Activated CD8-positive, alpha-beta T cell treated with anti-CD3 and anti-CD28 coated beads, Interleukin-2, amount 10 ng/mL, durations not matched to agents 7 days and 5 days (primary cell): ENCODE measurements at regions not wholly inside any gene's neighbourhood (a gene's known extent, or its start where the extent isn't known, plus 50 kb on each side); places are given as distances from the start of the nearest gene placed in this dataset.
A peak's percentile ranks its signal among the peaks of the same experiment; 100 is the strongest.
"Not testable (repeated sequence)": the region's sequence is repeated elsewhere in the genome, so short reads cannot be mapped to it uniquely, and the experiment has no call there.

Experiments used
- ATAC-seq: fragments of 150-1000 bp; cut with Tn5 transposase; one replicate; pipeline ENCODE4 v1.10.0; 2021; ENCODE audit warnings: moderate library complexity
- CTCF ChIA-PET: fragments of 350-600 bp; sonication (Branson Sonifier 250); formaldehyde crosslinking; loops from one replicate; lab custom pipeline; 2021; ENCODE audit warnings: antibody characterized with exemption; lab: Charles Lee
- POLR2A ChIA-PET: fragments of 350-600 bp; sonication (Branson Sonifier 250); formaldehyde crosslinking; loops from one replicate; lab custom pipeline; 2021; ENCODE audit warnings: antibody characterized with exemption; lab: Charles Lee
- DNase-seq: peaks from one replicate; pipeline ENCODE4 v3.0.0-alpha.2; 2020
- H3K27ac Mint-ChIP-seq: one replicate; pipeline ENCODE4 v1.8.0; 2021; ENCODE audit warnings: mild to moderate bottlenecking, mixed read lengths
- H3K27me3 Mint-ChIP-seq: one replicate; pipeline ENCODE4 v1.8.0; 2021; ENCODE audit warnings: low read depth, mixed read lengths
- H3K36me3 Mint-ChIP-seq: one replicate; pipeline ENCODE4 v1.8.0; 2021; ENCODE audit warnings: low read depth, mixed read lengths
- H3K4me1 Mint-ChIP-seq: one replicate; pipeline ENCODE4 v1.8.0; 2021; ENCODE audit warnings: low read depth, mixed read lengths
- H3K4me3 Mint-ChIP-seq: one replicate; pipeline ENCODE4 v1.8.0; 2021; ENCODE audit warnings: mild to moderate bottlenecking, mixed read lengths
- H3K9me3 Mint-ChIP-seq: one replicate; pipeline ENCODE4 v1.8.0; 2022; ENCODE audit warnings: mixed read lengths; ENCODE audit not compliant: insufficient read depth

DNA sequence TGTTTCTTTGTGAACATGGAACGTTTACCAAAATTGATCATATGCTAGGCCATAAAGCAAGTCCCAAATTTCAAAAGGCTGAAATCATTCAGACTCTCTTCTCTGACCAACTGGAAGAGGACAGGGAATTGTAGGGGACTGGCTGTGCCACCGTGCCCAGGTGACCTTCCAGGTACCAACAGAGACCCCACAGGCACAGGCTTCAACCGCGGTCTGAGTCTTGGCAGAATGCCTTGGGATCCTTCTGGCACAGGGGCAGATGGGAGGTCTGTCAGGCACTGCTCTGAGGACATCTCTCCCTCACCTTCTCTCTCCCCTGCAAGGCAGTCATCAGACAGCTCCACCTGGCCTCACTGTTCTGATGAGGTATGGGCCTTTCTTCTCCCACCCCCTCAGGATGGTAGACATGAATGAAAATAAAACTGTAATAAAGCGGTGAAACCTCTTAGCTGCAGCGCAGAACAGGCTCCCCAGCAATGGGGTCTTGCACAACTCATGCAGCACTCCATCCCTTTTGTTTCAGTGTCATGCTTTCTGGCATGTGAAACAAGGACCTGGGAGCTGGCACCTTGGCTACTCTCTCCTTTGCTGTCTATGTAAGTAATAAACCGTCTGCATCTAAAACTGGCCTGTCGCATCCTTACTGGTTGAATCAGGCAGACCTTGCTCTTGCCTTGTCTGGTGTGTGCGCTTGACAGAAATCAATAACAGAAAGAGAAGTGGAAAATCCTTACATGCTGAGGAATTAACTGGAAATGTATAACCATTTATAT is 289.2 kb downstream of the KLF13 start:
- Mint-ChIP-seq H3K27me3 (peaks cover 10% of the 10 kb centered on the region), H3K9me3 (no peaks in the 10 kb centered on the region), H3K36me3 (no peaks in the 10 kb centered on the region), H3K4me3 (no peak overlapping the region), H3K27ac (no peak overlapping the region), H3K4me1 (no peaks in the 10 kb centered on the region)
- DNase-seq (no peak), ATAC-seq (no peak)
- POLR2A ChIA-PET: interaction anchor here (0.7 kb wide), 1 partner anchor 1127 kb away, joined by 3 read pairs; no protein-coding TSS in a partner anchor
- CTCF ChIA-PET: no interaction called here

DNA sequence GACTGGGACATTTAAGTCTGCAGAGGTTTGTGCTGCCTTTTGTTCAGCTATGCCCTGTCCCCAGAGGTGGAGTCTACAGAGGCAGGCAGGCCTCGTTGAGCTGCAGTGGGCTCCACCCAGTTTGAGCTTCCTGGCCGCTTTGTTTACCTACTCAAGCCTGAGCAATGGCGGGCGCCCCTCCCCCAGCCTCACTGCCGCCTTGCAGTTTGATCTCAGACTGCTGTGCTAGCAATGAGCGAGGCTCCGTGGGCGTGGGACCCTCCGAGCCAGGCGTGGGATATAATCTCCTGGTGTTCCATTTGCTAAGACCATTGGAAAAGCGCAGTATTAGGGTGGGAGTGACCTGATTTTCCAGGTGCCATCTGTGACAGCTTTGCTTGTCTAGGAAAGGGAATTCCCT is 296.7 kb downstream of the KLF13 start:
- H3K9me3 Mint-ChIP-seq, H3K27ac Mint-ChIP-seq, ATAC-seq, H3K4me1 Mint-ChIP-seq, H3K4me3 Mint-ChIP-seq, H3K27me3 Mint-ChIP-seq, H3K36me3 Mint-ChIP-seq, DNase-seq, POLR2A ChIA-PET, CTCF ChIA-PET: not testable (repeated sequence)

DNA sequence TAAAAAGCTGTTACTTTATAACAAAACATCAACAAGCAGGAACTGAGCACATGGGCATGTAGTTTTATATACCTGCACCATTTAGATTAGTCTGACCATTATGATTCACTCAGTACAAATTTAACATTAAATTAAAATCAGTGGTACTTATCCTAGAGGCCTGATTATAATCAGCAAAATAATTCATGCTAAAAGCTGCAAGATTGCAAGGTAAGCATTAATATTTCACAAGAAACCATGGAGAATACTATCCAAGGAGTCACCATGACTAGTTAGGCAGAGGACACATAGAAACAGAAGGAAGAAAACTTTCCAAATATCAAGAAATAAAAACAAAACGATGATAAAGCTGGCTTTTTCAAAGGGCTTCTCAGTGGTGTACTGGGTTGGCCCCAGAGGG is 297.5 kb downstream of the KLF13 start:
- H3K4me3 Mint-ChIP-seq, H3K36me3 Mint-ChIP-seq, POLR2A ChIA-PET, CTCF ChIA-PET, H3K27me3 Mint-ChIP-seq, DNase-seq, H3K9me3 Mint-ChIP-seq, ATAC-seq, H3K27ac Mint-ChIP-seq, H3K4me1 Mint-ChIP-seq: not testable (repeated sequence)

DNA sequence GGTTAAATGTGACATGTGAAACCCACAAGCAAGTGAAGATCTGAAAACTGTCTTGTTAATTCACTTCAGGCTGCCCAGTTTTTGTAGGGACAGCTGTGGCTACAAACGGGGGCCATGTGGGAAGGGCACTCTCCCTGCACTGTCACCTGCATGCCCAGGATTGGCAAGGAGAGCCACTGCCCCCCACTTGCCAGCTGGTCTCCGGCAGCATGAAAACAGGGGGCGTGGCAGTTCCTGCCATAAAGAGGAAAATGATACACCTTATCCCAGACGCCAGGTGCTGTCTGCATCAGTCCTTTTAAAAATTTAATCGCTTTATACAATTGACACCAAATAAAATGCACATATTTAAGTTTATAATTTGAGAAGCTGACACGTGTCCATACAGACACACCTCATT is 309.1 kb downstream of the KLF13 start:
- POLR2A ChIA-PET, H3K27ac Mint-ChIP-seq, CTCF ChIA-PET, H3K4me1 Mint-ChIP-seq, H3K9me3 Mint-ChIP-seq, H3K4me3 Mint-ChIP-seq, ATAC-seq, DNase-seq, H3K36me3 Mint-ChIP-seq, H3K27me3 Mint-ChIP-seq: not testable (repeated sequence)

DNA sequence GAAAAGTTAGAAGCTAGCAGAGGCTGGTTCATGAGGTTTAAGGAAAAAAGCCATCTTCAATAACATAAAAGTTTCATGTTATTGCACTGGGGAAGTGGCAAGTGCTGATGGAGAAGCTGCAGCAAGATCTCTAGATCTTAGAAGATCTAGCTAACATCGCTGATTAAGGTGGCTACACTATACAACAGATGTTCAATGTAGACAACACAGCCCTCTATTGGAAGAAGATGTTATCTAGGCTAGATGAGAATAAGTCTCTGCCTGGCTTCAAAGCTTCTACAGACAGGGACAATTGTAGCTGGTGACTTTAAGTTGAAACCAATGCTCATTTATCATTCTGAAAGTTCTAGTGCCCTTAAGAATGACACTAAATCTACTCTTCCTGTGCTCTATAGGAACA is 310.3 kb downstream of the KLF13 start:
- H3K27ac Mint-ChIP-seq, POLR2A ChIA-PET, CTCF ChIA-PET, H3K36me3 Mint-ChIP-seq, H3K4me3 Mint-ChIP-seq, H3K9me3 Mint-ChIP-seq, ATAC-seq, H3K4me1 Mint-ChIP-seq, DNase-seq: not testable (repeated sequence)
- peaks cover 10% of the 10 kb centered on the region for H3K27me3 Mint-ChIP-seq

DNA sequence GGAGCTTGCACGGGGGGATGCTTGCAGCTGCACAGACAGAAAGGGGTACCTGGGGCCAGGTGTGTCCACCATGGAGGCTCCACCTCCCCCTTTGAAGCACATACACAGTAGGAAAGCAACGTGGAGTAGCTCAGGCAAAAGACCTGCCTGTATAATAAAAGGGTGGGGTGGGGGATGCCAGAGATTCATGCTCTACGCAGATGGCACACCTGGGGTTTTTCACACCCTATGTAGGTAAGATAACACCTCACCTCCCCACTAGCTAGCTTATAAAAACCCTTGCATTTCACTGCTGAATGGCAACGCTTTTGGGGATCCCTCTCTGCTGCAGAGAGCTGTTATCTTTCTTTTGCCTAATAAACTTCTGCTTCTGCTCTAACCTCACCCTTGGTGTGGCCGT is 317.3 kb downstream of the KLF13 start:
- CTCF ChIA-PET, H3K4me1 Mint-ChIP-seq, H3K27ac Mint-ChIP-seq, H3K36me3 Mint-ChIP-seq, DNase-seq, POLR2A ChIA-PET, ATAC-seq, H3K9me3 Mint-ChIP-seq, H3K4me3 Mint-ChIP-seq: not testable (repeated sequence)
- peaks cover 18% of the 10 kb centered on the region for H3K27me3 Mint-ChIP-seq

DNA sequence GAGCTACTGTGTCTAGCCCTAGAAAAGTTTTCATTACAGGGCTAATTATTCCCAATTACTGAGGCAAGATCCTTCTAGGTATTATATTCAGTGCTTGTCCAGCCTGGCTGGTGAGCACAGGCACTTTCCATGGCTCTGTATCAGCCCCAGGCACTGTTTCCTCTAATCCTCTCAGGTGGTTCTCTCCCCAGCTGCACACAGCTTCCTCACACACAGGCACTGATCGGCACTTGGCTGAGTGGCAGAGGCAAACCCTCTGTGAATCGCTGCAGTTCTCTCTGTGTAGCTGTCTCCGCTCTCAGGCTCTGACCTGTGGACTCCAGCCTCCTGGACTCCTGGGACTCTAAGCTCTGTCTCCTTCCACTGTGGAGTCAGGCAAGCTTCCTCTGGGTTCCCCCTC is 318.1 kb downstream of the KLF13 start:
- CTCF ChIA-PET, ATAC-seq, H3K9me3 Mint-ChIP-seq, POLR2A ChIA-PET, DNase-seq, H3K4me3 Mint-ChIP-seq, H3K36me3 Mint-ChIP-seq, H3K4me1 Mint-ChIP-seq, H3K27ac Mint-ChIP-seq: not testable (repeated sequence)
- H3K27me3 Mint-ChIP-seq: peaks cover 21% of the 10 kb centered on the region

DNA sequence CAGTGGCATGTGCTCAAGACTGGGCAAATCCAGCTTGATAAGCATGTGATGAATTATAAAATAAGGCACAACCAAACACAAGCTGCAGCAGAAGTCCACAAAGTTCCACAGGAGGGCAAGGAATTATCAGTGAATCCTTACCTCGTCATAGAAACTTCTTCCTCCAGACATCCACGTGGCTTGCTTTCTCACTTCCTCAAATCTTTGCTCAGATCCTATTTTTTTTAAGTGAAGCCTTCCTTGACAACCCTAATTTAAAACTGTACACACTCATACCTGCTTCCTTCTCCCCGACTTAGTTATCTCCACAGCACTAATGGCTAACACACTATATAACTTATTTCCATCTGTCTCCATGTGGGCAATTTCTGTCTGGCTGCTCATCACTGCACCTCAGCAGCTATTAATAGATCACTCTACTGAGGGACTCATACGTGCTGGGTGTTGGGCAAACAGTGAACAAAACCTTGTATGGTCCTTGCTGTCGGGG is 320.7 kb downstream of the KLF13 start:
- DNase-seq, H3K9me3 Mint-ChIP-seq, POLR2A ChIA-PET, H3K27ac Mint-ChIP-seq, H3K36me3 Mint-ChIP-seq, H3K4me1 Mint-ChIP-seq, ATAC-seq, H3K4me3 Mint-ChIP-seq, CTCF ChIA-PET: not testable (repeated sequence)
- peaks cover 14% of the 10 kb centered on the region for H3K27me3 Mint-ChIP-seq

DNA sequence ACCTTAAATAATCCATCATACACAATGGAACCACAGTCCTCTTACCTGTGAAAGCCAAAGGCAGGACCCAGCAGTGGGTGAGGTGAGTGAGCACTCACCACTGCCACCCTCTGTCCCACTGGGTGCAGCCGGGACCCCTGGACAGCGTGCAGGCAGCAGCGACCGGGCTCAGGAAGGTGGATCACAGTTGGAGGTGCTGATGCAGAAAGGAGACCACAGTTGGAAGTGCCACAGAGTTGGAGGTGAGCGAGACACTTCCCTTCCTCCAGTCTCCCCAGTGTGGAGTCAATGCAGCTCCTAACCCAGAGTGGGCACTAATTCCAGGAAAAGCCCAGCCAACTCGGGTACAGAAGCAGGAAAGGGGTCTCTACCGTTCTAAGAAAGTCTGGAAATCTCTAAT is 323.0 kb downstream of the KLF13 start:
- CTCF ChIA-PET, H3K9me3 Mint-ChIP-seq, H3K4me1 Mint-ChIP-seq, H3K4me3 Mint-ChIP-seq, POLR2A ChIA-PET, H3K27me3 Mint-ChIP-seq, H3K36me3 Mint-ChIP-seq, DNase-seq, H3K27ac Mint-ChIP-seq, ATAC-seq: not testable (repeated sequence)

DNA sequence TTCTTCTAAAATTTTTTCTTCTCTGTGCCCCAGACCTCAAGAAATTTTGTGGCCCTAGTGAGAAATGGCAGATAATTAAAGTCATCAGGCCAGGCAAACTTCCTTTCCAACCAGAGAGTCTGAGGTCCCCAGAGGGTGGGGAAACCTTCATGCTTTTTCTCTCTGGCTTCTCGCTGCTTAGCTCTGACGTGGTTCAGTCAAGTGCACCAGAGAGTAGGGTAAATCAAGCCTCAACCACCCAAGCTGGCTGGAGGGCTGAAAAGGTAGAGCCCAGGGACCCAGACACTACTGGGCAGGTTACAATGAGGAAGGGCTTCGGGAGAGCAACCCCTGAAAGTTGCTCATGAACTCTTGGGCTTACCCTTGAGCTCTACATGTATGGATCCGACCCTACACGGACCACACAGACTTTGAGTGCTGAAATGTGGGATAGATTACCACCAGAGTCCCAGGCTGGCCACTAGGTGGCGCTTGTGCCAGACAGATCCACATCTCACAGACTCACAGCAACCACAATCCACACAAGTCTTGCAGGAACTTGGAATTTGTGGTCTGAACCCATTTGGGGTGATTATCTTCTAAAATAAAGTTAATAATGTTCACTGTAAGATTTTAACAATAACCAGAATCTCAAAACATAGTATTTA is 323.5 kb downstream of the KLF13 start:
- H3K27ac Mint-ChIP-seq, H3K9me3 Mint-ChIP-seq, H3K36me3 Mint-ChIP-seq, POLR2A ChIA-PET, CTCF ChIA-PET, H3K27me3 Mint-ChIP-seq, H3K4me3 Mint-ChIP-seq, H3K4me1 Mint-ChIP-seq: not testable (repeated sequence)
- DNase-seq (peak; percentile 70), ATAC-seq (peak; percentile 83)

DNA sequence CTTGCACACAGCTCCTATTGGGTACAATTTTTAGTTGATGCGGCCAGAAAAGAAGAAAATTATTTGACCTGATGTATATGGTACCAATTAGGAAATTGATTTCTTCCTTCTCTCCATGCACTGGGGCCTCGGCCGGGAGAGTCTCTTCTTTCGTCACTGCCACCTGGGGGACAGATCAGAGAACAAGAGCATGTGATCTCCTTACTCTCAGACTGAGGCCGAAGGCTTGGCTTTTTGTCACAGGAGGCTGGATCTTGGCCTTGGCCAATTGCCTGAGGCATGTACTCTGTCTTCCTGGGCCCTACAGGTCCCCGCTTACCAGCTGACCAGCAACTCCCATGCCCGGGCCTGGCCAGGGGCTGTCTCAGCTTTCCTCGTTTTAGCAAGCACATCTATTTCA is 330.3 kb downstream of the KLF13 start:
- DNase-seq, H3K4me3 Mint-ChIP-seq, H3K4me1 Mint-ChIP-seq, H3K27ac Mint-ChIP-seq, H3K9me3 Mint-ChIP-seq, CTCF ChIA-PET, H3K27me3 Mint-ChIP-seq, ATAC-seq, H3K36me3 Mint-ChIP-seq, POLR2A ChIA-PET: not testable (repeated sequence)

DNA sequence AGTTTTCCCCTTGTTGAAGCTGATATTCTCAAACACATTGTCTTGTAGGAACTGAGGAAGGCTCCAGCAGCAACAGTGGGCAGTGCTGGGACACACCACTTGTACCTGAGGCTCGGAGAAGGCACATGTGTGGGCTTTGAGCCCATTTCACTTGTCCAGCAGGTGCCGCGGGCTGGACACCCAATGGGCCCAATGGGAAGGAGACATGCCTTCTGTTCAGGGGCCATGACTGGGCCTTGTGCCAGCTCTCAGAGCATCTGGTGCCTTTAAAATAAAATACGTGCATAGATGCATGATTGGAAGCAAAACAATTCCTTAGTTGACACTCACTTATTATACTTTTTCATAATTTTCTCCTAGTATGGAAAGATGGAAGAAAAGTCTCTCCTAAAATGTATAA is 334.2 kb downstream of the KLF13 start:
- ATAC-seq: no peak
- DNase-seq: no peak
- Mint-ChIP-seq H3K27me3 (peaks cover under 1% of the 10 kb centered on the region), H3K4me3 (no peak overlapping the region), H3K36me3 (no peaks in the 10 kb centered on the region), H3K9me3 (no peaks in the 10 kb centered on the region), H3K4me1 (no peaks in the 10 kb centered on the region), H3K27ac (no peak overlapping the region)
- POLR2A ChIA-PET: no interaction called here
- CTCF ChIA-PET: interaction anchor here (0.6 kb wide), 1 partner anchor 65 kb away, joined by 3 read pairs; no protein-coding TSS in a partner anchor
